PFSK-1 (cell line): ENCODE measurements at regions not wholly inside any gene's neighbourhood (a gene's known extent, or its start where the extent isn't known, plus 50 kb on each side); places are given as distances from the start of the nearest gene placed in this dataset.

Experiments used
- FOXP2 ChIP-seq: optimal IDR thresholded peaks from 2 replicates; pipeline ENCODE3; 2011; ENCODE audit warnings: borderline replicate concordance, control low read depth, inconsistent platforms; ENCODE audit not compliant: insufficient read depth; ENCODE audit errors: extremely low read length, extremely low read depth
- POLR2AphosphoS5 ChIP-seq: IDR thresholded peaks from 2 replicates; pipeline ENCODE4 v1.6.1; 2012; ENCODE audit warnings: low read depth, mild to moderate bottlenecking, control low read depth, low read length, moderate library complexity
- SIN3A ChIP-seq: IDR thresholded peaks from 2 replicates; pipeline ENCODE4 v1.6.1; 2012; ENCODE audit warnings: mild to moderate bottlenecking, low read length, moderate library complexity, borderline replicate concordance; ENCODE audit not compliant: insufficient read depth
- TAF1 ChIP-seq: IDR thresholded peaks from 2 replicates; pipeline ENCODE4 v1.6.1; 2012; ENCODE audit warnings: low read length, control low read depth, borderline replicate concordance; ENCODE audit not compliant: insufficient read depth
- TF ChIP-seq, protein P1 (sequence below), 2 experiments: IDR thresholded peaks; 2 replicates each; pipeline versions ENCODE4 v1.6.1 to v1.8.0; 2011 to 2012; ENCODE audit warnings: low read depth in 2 of 2, low read length in 2 of 2, control low read depth in 1 of 2, inconsistent platforms in 1 of 2, mild to moderate bottlenecking in 1 of 2, moderate library complexity in 1 of 2; ENCODE audit not compliant: insufficient read depth in 1 of 2

DNA sequence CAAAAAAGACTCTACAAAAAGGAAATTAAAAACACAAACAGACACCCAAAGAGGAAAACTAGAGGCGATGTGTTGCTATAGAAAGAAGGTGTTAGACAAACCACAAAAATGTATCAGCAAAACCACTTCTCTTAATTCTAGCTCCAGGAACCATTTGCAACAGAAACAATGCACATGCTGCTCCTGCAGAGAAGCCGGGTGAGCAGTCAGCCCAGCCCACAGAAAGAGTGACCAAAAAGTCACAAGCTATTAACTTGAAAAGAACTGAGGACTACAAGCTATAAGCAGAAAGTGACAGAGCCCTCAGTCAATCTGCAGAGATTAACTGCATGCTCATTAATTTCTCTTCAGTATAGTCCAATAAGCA, 96.2 kb upstream of the KLHL13 start:
- TF ChIP-seq SIN3A: no peak
- TF ChIP-seq POLR2AphosphoS5: no peak
- TF ChIP-seq, protein P1, sequence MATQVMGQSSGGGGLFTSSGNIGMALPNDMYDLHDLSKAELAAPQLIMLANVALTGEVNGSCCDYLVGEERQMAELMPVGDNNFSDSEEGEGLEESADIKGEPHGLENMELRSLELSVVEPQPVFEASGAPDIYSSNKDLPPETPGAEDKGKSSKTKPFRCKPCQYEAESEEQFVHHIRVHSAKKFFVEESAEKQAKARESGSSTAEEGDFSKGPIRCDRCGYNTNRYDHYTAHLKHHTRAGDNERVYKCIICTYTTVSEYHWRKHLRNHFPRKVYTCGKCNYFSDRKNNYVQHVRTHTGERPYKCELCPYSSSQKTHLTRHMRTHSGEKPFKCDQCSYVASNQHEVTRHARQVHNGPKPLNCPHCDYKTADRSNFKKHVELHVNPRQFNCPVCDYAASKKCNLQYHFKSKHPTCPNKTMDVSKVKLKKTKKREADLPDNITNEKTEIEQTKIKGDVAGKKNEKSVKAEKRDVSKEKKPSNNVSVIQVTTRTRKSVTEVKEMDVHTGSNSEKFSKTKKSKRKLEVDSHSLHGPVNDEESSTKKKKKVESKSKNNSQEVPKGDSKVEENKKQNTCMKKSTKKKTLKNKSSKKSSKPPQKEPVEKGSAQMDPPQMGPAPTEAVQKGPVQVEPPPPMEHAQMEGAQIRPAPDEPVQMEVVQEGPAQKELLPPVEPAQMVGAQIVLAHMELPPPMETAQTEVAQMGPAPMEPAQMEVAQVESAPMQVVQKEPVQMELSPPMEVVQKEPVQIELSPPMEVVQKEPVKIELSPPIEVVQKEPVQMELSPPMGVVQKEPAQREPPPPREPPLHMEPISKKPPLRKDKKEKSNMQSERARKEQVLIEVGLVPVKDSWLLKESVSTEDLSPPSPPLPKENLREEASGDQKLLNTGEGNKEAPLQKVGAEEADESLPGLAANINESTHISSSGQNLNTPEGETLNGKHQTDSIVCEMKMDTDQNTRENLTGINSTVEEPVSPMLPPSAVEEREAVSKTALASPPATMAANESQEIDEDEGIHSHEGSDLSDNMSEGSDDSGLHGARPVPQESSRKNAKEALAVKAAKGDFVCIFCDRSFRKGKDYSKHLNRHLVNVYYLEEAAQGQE (IDR thresholded peaks at IDR 0.05; ENCODE audit: insufficient read depth in 1 of 2, low read depth in 2 of 2, low read length in 2 of 2): no peak
- no peak for TF ChIP-seq TAF1
- no peak for TF ChIP-seq FOXP2
